ENCODE measurements at regions not wholly inside any gene's neighbourhood (a gene's known extent, or its start where the extent isn't known, plus 50 kb on each side); places are given as distances from the start of the nearest gene placed in this dataset.
"Not testable (repeated sequence)": the region's sequence is repeated elsewhere in the genome, so short reads cannot be mapped to it uniquely, and the experiment has no call there.

DNA sequence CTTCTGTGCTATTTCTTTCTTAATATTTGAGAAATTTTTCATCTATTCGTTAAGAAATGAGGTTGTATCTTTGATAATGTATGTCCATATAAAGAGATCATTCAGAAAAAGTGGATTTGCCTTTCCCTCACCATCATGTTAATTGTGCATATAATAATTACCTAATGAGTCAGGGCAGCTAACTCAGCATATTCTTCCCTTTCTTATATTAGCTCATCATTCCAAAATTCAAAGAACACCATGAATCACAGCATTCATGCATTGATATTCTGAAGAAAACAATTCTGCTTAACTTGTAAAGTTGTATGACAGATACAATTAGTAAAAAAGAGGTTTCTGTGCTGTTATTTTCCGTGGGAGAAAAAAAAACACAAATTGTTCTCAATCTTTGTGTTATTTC, 630.6 kb downstream of the TLE1 start:
- no peak for DNase-seq

GRCh38 chr9:81053298-81054025, 635.9 kb downstream of the TLE1 start:
- no peak for DNase-seq

- no peak for DNase-seq
These were observed 636.5 kb downstream of the TLE1 start for GRCh38 chr9:81052846-81053245.

DNA sequence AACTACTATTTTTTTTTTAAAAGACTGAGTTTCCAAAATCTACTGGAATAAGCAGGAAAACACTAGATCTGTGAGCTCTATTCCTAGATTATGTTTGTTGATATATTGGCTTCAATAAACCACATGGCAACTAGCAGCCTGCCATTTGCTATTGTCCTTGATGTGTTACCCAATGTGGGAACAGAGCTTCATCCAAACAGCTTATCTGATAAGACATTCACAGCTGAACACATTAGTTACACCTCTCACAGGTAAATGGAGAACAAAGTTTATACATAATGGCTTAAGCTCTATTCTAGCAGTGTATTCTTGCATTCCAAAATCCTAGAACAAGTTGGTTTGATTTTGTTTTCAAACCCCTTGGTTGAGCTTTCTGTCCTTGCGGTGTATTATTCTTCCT, 642.1 kb downstream of the TLE1 start:
- no peak for DNase-seq

GRCh38 chr9:81045658-81046057, 643.7 kb downstream of the TLE1 start:
- DNase-seq: no peak

GRCh38 chr9:81037889-81038288, 651.5 kb downstream of the TLE1 start:
- DNase-seq: no peak

DNA sequence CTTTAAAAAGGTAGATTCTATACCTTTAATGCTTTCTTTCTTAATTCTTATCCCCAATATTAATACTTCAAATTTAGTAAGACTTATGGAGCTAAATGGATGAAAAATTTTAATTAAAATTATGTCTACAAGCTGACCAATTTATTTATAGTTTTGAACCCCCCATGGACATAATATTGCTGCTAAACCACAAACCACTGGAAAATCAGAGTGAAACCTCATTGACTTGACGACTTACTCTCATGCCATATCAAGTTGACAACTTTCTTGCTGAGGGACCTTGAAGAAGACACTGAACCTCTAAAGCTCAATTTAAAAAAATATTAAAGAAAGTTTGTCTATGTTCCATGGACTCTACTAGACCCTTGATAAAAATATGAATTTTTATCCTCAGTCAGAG, 653.7 kb downstream of the TLE1 start:
- no peak for DNase-seq

DNA sequence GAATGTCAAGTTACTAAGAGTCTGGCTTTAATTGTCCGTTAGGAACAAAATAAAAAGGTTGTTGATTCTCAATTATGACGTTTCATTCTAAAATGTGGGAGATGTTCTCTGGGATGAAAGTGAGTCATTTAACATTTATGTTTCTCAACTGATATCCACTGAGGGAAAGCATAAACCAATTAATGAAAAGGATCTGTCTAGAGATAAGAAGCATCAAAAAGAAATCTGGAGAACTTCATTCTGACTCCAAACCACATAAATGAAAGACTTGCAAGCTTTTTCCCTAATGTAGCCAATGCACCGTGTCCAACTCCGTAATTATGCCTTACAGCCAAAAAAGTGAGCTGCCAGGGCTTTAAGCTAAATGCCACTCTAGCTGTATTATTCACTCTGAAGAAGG, 654.2 kb downstream of the TLE1 start:
- no peak for DNase-seq

DNA sequence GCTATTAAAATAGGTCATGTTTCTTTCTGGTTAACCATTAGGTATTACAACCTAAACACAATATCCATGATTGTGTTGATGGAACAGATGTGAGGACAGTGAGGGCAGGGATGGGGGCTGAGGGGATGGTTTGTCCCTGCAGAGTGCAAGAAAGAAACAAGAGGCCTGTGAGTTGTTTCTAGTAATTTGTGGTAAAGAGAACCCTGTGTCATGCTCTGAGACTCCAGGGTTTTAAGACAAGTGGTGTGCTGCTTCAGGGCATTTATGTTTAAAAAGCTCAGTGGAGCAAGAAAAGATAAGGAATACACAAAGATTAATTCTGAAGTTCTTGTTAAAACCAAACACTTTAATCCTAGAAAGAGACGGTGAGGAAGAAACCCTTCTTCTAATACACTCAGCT, 656.5 kb downstream of the TLE1 start:
- no peak for DNase-seq

DNA sequence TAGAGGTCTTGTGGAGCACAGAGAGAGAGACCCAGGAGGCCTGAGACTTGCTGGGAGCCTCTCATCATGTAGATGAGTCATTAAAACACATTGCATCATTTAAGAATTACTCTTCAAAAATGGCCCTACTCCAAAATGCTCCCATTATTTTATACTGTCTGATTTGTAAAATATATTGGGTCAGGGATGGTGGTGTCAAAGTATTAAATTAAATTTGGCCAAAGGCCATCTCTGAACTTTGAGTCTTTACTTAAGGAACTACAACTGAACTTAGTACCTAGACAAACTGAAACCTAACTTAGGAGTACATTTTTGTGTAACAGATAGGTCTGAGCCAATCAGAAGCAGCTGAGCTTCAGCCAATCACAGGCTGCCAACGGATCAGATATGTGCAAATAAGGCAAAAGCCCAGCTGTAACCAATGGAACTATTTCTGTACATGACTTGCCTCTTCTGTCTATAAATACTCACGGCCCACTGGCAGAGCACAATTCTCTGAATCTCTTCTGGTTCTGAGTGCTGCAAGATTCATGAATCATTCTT, 657.2 kb downstream of the TLE1 start:
- DNase-seq: no peak

- DNase-seq: no peak
These were observed 657.8 kb downstream of the TLE1 start for GRCh38 chr9:81031422-81032029.

DNA sequence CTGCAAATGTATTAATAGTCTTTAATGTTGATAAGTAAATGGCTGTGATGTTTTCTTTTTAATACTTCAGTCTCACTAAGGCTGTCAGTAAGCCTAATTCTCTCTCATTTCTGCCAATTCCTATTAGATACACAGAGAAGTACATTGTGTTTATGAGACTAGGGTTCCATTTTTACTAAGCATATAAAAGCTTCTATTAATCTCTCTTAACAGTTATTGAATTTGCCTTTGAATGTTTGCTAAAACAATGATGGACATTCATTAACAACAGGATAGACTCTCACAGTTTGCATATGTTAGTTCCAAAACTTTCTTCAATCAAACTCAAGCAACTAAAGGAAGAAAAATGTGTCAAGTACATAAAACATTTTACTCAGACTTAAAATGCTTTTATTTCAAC, 659.3 kb downstream of the TLE1 start:
- no peak for DNase-seq

GRCh38 chr9:81028504-81028903, 660.8 kb downstream of the TLE1 start:
- no peak for DNase-seq

DNA sequence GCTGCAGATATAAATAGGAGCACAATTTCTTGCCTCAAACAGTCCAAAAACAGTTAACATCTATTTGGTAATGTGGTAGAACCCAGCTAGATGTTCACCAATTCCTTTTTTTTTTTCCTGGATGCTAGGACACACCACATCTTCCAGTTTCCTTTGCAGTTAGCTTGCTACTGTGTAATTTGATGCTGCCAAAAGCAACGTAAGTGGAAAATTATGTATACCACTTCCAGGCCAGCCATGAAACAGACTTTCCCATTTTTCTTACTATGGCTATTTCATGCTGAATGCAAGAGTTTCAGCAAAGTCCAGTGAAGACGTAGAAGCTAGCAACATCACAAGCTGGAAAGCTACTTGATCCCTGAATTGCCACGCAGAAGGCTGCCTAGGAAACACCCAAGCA, 667.2 kb downstream of the TLE1 start:
- no peak for DNase-seq

DNA sequence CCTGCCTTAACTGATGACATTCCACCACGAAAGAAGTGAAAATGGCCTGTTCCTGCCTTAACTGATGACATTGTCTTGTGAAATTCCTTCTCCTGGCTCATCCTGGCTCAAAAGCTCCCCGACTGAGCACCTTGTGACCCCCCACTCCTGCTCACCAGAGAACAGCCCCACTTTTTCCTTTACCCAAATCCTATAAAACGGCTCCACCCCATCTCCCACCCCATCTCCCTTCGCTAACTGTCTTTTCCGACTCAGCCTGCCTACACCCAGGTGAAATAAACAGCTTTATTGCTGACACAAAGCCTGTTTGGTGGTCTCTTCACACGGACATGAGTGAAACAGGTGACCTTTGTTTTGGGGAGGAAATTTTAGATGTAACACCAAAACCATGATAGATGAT, 674.4 kb downstream of the TLE1 start:
- not testable (repeated sequence) for DNase-seq

GRCh38 chr9:81013191-81013590, 676.2 kb downstream of the TLE1 start:
- DNase-seq: not testable (repeated sequence)

DNA sequence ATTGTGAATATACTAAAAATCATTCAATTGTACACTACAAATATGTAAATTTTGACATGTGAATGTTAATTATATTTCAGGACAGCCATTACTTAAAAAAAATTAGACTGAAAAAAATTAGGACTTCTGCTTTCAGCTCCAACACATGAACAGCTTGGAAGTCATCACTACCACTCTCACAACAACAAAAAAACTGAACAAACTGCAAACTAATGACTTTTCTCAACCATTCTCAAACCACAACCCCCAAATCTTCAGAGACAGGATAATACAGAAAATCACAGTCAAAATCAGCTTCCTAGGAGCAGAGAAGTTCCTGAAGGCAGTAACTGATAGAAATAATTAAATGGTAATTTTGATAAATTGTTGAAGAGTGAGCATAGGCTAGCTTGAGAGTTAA, 686.4 kb downstream of the TLE1 start:
- no peak for DNase-seq

DNA sequence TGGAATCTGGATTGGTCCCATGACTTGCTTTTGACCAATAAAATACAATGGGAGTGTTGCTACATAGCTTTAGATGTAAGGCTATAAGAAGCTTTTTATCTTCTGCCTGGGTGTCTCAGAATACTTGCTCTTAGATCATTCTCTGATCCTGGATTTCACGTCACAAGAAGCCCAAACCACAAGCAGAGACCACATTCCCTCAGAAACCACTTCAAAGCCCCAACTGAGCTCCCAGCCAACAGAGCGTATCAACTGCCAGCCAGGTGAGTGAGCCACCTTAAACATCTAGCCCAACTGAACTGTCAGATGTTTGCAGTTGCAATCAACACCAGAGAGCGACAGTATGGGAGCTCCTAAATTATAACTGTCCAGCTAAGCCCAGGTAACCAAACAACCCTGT, 687.1 kb downstream of the TLE1 start:
- DNase-seq: no peak

- no peak for DNase-seq
These were observed 693.6 kb downstream of the TLE1 start for GRCh38 chr9:80995759-80996158.

GRCh38 chr9:80994892-80995291, 694.5 kb downstream of the TLE1 start:
- DNase-seq: no peak

- not testable (repeated sequence) for DNase-seq
These were observed 703.8 kb downstream of the TLE1 start for GRCh38 chr9:80985595-80985994.

DNA sequence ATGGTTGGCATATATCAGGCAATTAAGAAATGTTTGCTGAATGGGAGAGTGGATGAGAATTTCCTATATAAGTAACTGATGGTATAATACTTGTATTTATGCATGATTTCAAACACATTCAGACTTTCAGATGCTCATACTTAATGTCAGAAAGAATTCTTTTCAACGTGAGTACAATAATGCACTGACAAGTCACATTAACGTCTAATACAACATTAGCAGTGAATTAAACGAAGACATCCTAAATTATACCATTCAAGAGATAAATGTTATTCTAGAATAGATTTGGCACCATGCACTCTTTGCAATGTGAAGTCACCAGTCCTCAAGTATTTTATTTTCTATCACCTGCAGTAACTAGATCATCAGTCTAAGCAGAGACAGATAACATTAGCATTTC, 712.9 kb downstream of the TLE1 start:
- DNase-seq: no peak

DNA sequence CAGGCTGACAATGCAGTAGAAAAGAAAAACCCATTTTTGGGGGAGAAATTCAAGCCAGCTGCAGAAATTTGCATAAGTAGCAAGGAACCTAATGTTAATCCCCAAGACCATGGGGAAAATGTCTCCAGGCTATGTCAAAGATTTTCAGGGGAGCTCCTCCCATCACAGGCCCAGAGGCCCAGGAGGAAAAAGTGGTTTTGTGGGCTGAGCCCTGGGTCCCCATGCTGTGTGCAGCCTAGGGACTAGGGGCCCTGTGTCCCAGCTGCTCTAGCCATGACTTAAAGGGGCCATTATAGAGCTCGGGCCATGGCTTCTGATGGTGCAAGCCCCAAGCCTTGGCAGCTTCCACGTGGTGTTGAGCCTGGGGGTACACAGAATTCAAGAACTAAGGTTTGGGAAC, 719.0 kb downstream of the TLE1 start:
- not testable (repeated sequence) for DNase-seq

- no peak for DNase-seq
These were observed 720.7 kb downstream of the TLE1 start for GRCh38 chr9:80968611-80969010.

DNA sequence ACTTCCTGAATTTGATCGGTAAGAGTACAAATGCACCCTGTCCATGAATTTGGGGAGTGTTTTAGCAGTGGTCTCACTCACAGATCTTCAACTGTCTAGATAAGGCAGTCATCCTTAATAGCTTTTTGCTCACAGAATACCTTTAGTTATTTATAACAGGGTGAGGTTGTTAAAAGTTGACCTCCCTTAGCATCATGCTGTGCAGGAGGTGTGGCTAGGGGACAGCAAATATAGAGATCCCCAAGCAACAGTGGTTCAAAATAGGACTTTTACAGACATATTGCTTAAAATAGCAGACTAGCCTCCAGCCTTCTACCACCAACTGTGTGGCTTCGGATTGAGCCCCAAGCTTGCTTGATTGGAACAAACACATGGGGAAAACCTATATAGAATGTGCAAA, 724.4 kb downstream of the TLE1 start:
- DNase-seq: no peak

Data from AML-193 (cell line).